ENCODE measurements at regions not wholly inside any gene's neighbourhood (a gene's known extent, or its start where the extent isn't known, plus 50 kb on each side); places are given as distances from the start of the nearest gene placed in this dataset.

- no peak for DNase-seq
Measured at GRCh38 chr19:31567776-31568175, 218.5 kb upstream of the TSHZ3 start.

GRCh38 chr19:31568724-31569123 is 219.5 kb upstream of the TSHZ3 start:
- no peak for DNase-seq

GRCh38 chr19:31570718-31571117 is 221.5 kb upstream of the TSHZ3 start:
- no peak for DNase-seq

GRCh38 chr19:31572102-31572975 is 223.1 kb upstream of the TSHZ3 start:
- DNase-seq, result no peak

- DNase-seq, result no peak
Measured at GRCh38 chr19:31572976-31573298, 223.7 kb upstream of the TSHZ3 start.

- no peak for DNase-seq
Measured at GRCh38 chr19:31574251-31574973, 225.2 kb upstream of the TSHZ3 start.

- no peak for DNase-seq
Measured at GRCh38 chr19:31575846-31576335, 226.7 kb upstream of the TSHZ3 start.

- DNase-seq, result no peak
Measured at GRCh38 chr19:31578326-31578725, 229.1 kb upstream of the TSHZ3 start.

- DNase-seq, result no peak
Measured at GRCh38 chr19:31583148-31583547, 233.9 kb upstream of the TSHZ3 start.

GRCh38 chr19:31586282-31586681 is 237.0 kb upstream of the TSHZ3 start:
- no peak for DNase-seq

- DNase-seq, result no peak
Measured at GRCh38 chr19:31589109-31589508, 239.9 kb upstream of the TSHZ3 start.

- DNase-seq, result no peak
Measured at GRCh38 chr19:31591258-31591657, 242.0 kb upstream of the TSHZ3 start.

- no peak for DNase-seq
Measured at GRCh38 chr19:31592456-31592855, 243.2 kb upstream of the TSHZ3 start.

- no peak for DNase-seq
Measured at GRCh38 chr19:31594701-31595100, 245.5 kb upstream of the TSHZ3 start.

- no peak for DNase-seq
Measured at GRCh38 chr19:31595521-31595920, 246.3 kb upstream of the TSHZ3 start.

- DNase-seq, result no peak
Measured at GRCh38 chr19:31596751-31597150, 247.5 kb upstream of the TSHZ3 start.

- DNase-seq, result no peak
Measured at GRCh38 chr19:31597616-31598015, 248.4 kb upstream of the TSHZ3 start.

GRCh38 chr19:31598730-31599238 is 249.5 kb upstream of the TSHZ3 start:
- no peak for DNase-seq

GRCh38 chr19:31600731-31601295 is 251.6 kb upstream of the TSHZ3 start:
- DNase-seq, result no peak

GRCh38 chr19:31601855-31602254 is 252.6 kb upstream of the TSHZ3 start:
- DNase-seq, result no peak

- no peak for DNase-seq
Measured at GRCh38 chr19:31602548-31602947, 253.3 kb upstream of the TSHZ3 start.

GRCh38 chr19:31604493-31605040 is 255.3 kb upstream of the TSHZ3 start:
- DNase-seq, result no peak

GRCh38 chr19:31610018-31610417 is 260.8 kb upstream of the TSHZ3 start:
- DNase-seq, result no peak

All from stimulated activated CD4-positive, alpha-beta T cell treated with anti-CD3 and anti-CD28 coated beads, Interleukin-1b, Interleukin-23, amount 100 ng/mL, for 48 hours (primary cell).